ENCODE measurements at regions not wholly inside any gene's neighbourhood (a gene's known extent, or its start where the extent isn't known, plus 50 kb on each side); places are given as distances from the start of the nearest gene placed in this dataset.

DNA sequence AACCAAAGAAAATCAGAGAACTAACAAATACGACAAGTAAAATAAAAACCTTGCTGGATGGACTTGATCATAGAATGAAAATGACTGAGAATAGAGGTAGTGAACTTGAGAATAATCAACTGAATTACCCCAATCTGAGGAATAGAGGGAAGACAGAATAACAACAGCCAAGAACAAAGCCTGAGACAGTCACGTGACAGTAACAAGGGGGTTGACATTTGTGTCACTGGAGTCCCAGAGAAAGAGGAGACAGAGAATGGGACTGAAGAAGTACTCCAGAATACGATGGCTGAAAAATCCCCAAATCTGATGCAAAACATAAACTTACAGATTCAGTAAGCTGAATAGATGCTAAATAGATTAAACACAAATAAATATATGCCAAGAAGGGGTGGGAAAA lies 248.5 kb upstream of the HDAC4 start:
- WGBS (ENCODE audit: insufficient coverage): no CpG with 5 or more reads among the region's 3 CpGs
- Histone ChIP-seq H3K27me3 (ENCODE audit: control insufficient read depth in 2 of 2, insufficient read depth in 2 of 2, low read length in 2 of 2) (no peaks in the 10 kb centered on the region), H3K9ac (ENCODE audit: insufficient read depth, low read length, poor library complexity, severe bottlenecking) (no peak overlapping the region), H3K79me2 (ENCODE audit: insufficient read depth, low read length) (no peaks in the 10 kb centered on the region), H3K27ac (ENCODE audit: low read depth in 1 of 2, low read length in 2 of 2) (no peak overlapping the region), H2AFZ (ENCODE audit: insufficient read depth, low read depth, low read length, poor library complexity, severe bottlenecking) (no peak overlapping the region), H3K4me1 (ENCODE audit: control insufficient read depth in 1 of 2, insufficient read depth in 2 of 2, low read length in 2 of 2) (peaks cover 9 to 11% of the 10 kb centered on the region in 2 donors), H3K9me3 (replicated peaks in 1 of 2; ENCODE audit: control insufficient read depth in 1 of 2, insufficient read depth in 1 of 2, low read length in 2 of 2) (peaks cover 0 to 5% of the 10 kb centered on the region in 2 donors), H3K4me3 (replicated peaks in 1 of 3; ENCODE audit: low read depth in 2 of 3, low read length in 3 of 3) (no peak overlapping the region), H4K20me1 (ENCODE audit: insufficient read depth, low read length) (no peaks in the 10 kb centered on the region), H3K4me2 (replicated peaks; ENCODE audit: extremely low read depth, low read length, poor library complexity, severe bottlenecking) (no peak overlapping the region), H3K36me3 (replicated peaks in 1 of 2; ENCODE audit: control insufficient read depth in 1 of 2, insufficient read depth in 2 of 2, low read length in 2 of 2) (no peaks in the 10 kb centered on the region)
- Mint-ChIP-seq H3K27me3 (ENCODE audit: low read depth in 3 of 3) (peaks cover 16 to 21% (median 18%) of the 10 kb centered on the region in 3 donors), H3K9me3 (peaks cover 0 to 13% (median 4%) of the 10 kb centered on the region in 7 donors), H3K4me3 (peak overlapping the region in 1 of 2 donors; percentile 9), H3K27ac (no peak overlapping the region), H3K36me3 (no peaks in the 10 kb centered on the region), H3K4me1 (peaks cover 8% of the 10 kb centered on the region)
- DNase-seq: no peak
- TF ChIP-seq, protein P1, sequence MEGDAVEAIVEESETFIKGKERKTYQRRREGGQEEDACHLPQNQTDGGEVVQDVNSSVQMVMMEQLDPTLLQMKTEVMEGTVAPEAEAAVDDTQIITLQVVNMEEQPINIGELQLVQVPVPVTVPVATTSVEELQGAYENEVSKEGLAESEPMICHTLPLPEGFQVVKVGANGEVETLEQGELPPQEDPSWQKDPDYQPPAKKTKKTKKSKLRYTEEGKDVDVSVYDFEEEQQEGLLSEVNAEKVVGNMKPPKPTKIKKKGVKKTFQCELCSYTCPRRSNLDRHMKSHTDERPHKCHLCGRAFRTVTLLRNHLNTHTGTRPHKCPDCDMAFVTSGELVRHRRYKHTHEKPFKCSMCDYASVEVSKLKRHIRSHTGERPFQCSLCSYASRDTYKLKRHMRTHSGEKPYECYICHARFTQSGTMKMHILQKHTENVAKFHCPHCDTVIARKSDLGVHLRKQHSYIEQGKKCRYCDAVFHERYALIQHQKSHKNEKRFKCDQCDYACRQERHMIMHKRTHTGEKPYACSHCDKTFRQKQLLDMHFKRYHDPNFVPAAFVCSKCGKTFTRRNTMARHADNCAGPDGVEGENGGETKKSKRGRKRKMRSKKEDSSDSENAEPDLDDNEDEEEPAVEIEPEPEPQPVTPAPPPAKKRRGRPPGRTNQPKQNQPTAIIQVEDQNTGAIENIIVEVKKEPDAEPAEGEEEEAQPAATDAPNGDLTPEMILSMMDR (IDR thresholded peaks at IDR 0.05): no peak
- intact Hi-C loops (cut with micrococcal nuclease): no loop called here

DNA sequence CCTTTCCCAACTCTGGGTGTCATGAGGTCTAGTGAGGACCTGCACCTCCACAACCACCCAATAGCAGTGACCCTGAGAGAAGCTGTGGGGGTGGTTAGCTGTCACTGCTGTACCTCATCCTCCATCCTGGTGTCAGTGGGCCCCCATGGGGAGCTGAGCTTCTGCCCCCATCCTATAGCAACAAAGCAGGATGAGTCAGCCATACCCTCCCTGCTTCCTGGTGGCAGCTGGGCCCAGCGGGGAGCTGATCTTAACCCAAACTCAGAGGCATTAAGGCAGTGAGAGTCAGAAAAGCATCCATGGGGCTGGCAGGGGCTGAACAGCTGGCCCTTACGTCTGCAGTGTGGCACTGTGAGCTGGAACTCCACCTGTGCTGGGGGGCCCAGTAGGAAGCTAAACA lies 247.8 kb upstream of the HDAC4 start:
- Histone ChIP-seq H3K27ac (ENCODE audit: low read depth in 1 of 2, low read length in 2 of 2) (no peak overlapping the region), H4K20me1 (ENCODE audit: insufficient read depth, low read length) (no peaks in the 10 kb centered on the region), H3K9me3 (replicated peaks in 1 of 2; ENCODE audit: control insufficient read depth in 1 of 2, insufficient read depth in 1 of 2, low read length in 2 of 2) (peaks cover 0 to 5% of the 10 kb centered on the region in 2 donors), H3K4me1 (ENCODE audit: control insufficient read depth in 1 of 2, insufficient read depth in 2 of 2, low read length in 2 of 2) (peaks cover 9 to 11% of the 10 kb centered on the region in 2 donors), H3K4me3 (replicated peaks in 1 of 3; ENCODE audit: low read depth in 2 of 3, low read length in 3 of 3) (no peak overlapping the region), H3K27me3 (ENCODE audit: control insufficient read depth in 2 of 2, insufficient read depth in 2 of 2, low read length in 2 of 2) (no peaks in the 10 kb centered on the region), H3K79me2 (ENCODE audit: insufficient read depth, low read length) (no peaks in the 10 kb centered on the region), H2AFZ (ENCODE audit: insufficient read depth, low read depth, low read length, poor library complexity, severe bottlenecking) (no peak overlapping the region), H3K9ac (ENCODE audit: insufficient read depth, low read length, poor library complexity, severe bottlenecking) (no peak overlapping the region), H3K4me2 (replicated peaks; ENCODE audit: extremely low read depth, low read length, poor library complexity, severe bottlenecking) (no peak overlapping the region), H3K36me3 (replicated peaks in 1 of 2; ENCODE audit: control insufficient read depth in 1 of 2, insufficient read depth in 2 of 2, low read length in 2 of 2) (no peaks in the 10 kb centered on the region)
- H3K4me1 Mint-ChIP-seq: peaks cover 8% of the 10 kb centered on the region
- peaks cover 0 to 13% (median 4%) of the 10 kb centered on the region in 7 donors for H3K9me3 Mint-ChIP-seq
- no peak overlapping the region for H3K4me3 Mint-ChIP-seq
- H3K27ac Mint-ChIP-seq: peak overlapping the region in 1 of 7 donors; percentile 60
- 93% methylated on average over 2 of the region's 2 CpGs for WGBS (ENCODE audit: insufficient coverage)
- H3K27me3 Mint-ChIP-seq (ENCODE audit: low read depth in 3 of 3): peaks cover 16 to 21% (median 18%) of the 10 kb centered on the region in 3 donors
- intact Hi-C loops (cut with micrococcal nuclease): no loop called here
- no peaks in the 10 kb centered on the region for H3K36me3 Mint-ChIP-seq
- DNase-seq: no peak
- TF ChIP-seq, protein P1 (IDR thresholded peaks at IDR 0.05): no peak
